SK-MEL-5 (cell line): ENCODE measurements at regions not wholly inside any gene's neighbourhood (a gene's known extent, or its start where the extent isn't known, plus 50 kb on each side); places are given as distances from the start of the nearest gene placed in this dataset.

Experiments used
- DNase-seq: peaks from one replicate; pipeline ENCODE4 v3.0.0-alpha.2; 2016; ENCODE audit warnings: low read depth, low spot score
- in situ Hi-C: cut with HindIII; loops from 2 replicates; pipeline ENCODE4 v1.10.0; 2016; ENCODE audit warnings: low sequenced_read_pairs, high pct_unique_total_duplicates, low pct_unique_long_range_greater_than_20kb

DNA sequence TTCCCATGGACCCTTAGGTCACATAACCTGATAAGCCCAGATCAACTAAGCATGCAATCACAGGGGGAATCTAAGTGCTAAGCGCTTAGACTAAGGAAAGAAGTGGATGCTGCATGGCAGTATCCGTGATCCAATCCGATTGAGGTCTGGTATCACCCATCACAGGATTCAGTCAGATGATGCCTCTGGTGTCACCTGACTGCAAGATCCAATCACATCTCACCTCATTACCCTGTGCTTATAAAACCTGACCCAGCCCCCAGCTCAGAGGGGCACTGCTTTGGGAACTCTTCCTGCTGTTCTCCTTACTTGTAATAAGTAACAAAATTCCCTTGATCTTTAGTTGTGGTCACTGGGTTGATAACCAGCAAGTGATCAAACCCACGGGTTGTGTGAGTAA is 84.7 kb upstream of the TMEM168 start:
- in situ Hi-C loops: no loop called here
- DNase-seq: no peak

DNA sequence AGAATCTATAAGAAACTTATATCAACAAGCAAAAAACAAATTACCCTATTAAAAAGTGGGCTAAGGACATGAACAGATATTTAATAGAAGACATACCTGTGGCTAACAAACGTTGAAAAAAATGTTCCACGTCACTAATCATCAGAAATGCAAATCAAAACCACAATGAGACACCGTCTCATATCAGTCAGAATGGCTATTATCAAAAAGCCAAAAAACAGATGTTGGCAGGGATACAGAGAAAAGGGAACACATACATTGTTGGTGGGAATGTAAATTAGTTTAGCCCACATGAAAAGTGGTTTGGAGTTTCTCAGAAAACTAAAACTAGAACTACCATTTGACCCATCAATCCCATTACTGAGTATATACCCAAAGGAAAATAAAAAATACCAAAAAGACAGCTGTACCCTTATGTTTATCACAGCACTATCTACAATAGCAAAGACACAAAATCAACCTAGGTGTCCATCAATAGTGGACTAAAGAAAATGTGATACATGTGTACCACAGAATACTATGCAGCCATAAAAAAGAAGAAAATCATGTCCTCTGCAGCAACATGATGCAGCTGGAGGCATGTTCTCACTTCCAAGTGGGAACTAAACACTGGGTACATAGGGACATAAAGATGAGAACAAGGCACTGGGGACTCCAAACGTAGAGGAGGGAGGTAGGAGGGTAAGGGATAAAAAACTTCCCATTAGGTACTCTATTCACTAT is 83.8 kb upstream of the TMEM168 start:
- in situ Hi-C loops: no loop called here
- no peak for DNase-seq

DNA sequence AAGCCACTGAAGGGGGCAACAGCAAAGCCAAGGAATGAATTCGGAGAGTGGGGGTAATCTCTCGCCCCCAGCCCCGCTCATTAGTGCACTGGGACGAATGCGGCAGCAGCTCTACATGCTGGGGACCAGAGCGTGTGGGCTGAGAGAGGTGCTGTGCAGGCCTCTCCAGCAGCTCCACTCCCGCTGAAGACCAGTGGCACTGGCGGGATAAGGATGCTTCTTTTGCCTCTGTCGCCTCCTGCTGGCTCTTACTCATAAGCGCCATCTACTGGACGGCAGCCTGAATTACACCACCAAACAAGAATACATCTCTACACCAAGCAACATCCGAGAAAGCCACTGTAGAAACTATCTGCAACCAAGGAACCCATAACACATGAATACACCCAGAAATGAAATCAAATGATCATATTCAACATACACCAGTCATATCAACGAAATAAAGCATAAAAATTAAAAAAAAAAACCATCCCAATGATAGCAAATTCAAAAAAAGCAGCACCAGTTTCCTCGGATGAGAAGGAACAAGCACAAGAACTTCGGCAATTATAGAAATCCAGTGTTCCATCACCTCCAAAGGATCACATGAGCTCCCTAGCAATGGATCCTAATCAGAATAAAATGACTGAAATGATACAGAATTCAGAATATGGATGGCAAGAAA is 79.0 kb upstream of the TMEM168 start:
- in situ Hi-C loops: no loop called here

DNA sequence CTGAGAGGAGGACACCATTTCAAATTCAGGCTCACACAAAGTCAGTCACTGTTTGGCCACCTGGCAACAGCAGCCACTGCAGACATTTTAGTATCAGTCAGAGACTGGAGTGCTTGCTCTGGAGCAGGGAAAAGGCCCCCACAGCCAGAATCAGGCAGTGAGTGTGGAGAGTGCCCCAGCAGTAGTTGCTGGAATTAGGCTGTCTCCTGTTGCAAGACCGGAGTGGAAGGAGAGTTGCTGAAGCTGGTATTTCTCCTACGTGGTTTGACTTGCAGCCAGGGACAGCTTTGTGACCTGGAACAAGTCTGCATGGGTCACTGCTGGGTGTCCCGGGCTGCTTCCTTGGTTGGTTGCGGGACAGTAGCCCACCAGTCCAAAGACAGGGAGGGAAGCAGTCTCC is 78.4 kb upstream of the TMEM168 start:
- DNase-seq: no peak
- in situ Hi-C loops: no loop called here

More for the DNA sequence above, 79.0 kb upstream of the TMEM168 start:
- peak; percentile 81 for DNase-seq

DNA sequence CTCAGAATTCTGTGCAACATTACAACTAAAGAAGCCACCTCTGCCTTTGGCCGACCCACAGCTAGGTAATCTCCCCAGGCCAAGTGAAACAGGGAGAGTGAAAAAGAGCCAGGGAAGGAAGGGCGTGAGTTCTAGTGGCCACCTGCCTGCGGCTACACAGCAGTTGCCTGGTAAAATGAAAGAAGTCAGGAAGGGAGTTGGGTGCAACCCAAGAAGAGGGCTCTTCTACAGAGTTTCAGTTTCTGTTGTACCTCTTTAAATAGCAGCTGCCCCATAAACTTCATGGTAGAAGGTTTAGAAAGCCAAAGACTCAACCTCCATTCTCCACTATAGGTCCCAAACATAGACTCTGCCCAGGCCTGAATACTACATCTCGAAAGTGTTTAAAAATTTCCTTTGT is 76.2 kb upstream of the TMEM168 start:
- in situ Hi-C loops: no loop called here
- DNase-seq: no peak

DNA sequence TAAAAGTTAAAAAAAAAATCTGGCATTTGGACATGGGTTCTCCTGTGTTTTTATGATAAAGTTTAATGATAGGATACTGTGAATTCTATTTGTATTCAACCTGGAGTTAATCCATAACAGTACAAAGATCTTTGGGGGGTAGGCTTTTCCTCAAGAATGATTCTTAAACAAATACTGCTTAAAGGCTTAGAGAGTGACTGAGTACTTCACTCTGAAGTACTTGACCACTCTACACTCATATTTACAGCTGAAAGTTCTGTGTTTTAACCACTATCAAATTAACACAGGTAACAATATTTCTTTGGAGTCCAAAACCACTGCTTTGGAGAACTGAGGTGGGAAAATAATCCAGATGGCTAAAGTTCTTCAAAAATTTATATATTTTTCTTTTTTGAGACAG is 74.2 kb upstream of the TMEM168 start:
- in situ Hi-C loops: no loop called here
- DNase-seq: no peak

DNA sequence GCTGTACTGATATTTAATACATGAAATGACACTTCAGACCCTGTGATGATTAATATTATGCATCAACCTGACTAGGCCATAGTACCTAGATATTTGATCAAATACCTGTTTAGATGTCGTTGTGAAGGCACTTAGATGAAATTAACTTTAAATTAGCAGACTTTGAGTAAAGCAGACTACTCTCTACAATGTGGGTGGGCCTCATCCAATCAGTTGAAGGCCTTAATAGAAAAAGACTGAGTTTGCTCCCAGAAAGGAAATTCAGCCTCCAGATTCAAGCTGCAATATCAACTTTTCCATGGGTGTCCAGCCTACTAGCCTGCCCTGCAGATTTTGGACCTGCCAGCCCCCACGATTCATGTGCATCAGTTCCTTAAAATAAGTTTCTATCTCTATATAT is 68.6 kb upstream of the TMEM168 start:
- no peak for DNase-seq
- in situ Hi-C loops: no loop called here

DNA sequence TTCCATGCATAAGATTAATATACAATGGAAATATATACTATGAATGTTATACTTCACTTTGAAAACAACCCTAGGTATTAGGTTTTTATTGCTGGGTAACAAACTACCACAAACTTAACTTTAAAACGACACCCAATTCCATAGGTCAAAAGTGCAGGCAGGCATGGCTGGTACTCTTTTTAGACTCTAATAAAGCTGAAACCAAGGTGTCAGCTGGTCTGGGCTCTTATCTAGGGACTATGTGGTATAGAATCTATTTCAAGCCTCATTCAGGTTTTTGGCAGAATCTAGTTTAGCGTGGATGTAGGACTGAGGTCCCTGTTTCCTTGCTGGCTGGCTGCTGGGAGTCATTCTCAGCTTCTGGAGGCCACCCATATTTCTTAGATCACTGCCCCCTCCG is 65.0 kb upstream of the TMEM168 start:
- in situ Hi-C loops: no loop called here
- DNase-seq: no peak

DNA sequence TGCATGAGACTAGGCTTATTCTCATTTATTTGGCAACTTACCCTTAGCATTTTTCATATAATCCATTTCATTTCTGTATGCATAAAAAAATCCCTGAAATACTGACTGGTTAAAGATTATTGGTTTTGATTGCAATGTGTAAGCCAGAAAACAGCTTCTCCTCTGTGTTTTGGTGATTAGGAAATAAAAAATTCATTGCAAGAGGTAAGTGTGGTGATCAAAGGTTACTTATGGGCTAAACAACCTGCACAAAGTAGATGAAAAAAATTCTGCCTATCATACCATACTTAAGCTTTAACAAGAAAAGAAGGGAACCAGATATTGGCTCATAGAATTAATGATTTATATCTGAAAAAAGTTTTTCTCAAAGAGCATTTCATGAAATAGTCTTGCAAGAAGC is 64.0 kb upstream of the TMEM168 start:
- no peak for DNase-seq
- in situ Hi-C loops: no loop called here

DNA sequence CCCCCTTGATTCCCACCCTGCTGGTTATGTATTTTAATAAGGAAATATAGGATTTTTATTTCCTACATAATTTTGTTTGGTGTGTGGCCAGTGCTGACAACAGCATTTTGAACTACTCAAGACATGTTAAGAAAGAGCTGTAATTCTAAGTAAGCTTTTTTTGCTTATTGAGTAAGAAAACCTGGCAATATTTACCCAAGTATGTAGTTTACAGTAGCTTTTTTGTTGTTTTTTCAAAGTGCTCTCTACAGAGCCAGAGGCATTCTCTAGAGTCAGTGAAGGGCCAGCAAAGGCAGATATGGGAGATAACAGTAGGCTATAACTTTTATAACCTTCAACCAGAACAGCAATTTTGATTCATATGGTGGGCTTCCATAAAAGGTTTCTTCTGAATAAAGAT is 63.2 kb upstream of the TMEM168 start:
- in situ Hi-C loops: no loop called here
- DNase-seq: no peak

DNA sequence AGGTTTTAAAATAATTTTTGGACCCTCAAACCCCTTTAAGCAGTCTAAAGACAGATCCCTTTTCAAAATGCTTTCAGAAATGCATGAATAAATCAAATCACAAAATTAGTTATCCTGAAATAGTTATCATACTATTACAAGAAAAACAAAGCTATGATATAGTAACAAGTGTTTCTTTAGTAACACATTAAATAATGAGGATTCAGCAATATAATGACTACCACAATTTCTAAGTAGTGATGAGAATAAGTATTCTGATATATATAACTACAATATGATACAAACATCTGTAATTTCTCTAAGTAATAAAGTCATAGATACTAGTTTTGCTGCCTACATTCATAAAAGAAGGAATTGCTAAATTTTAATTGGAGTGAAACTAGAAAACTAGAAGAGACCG is 53.0 kb upstream of the TMEM168 start:
- in situ Hi-C loops: no loop called here
- no peak for DNase-seq
